ENCODE measurements at regions not wholly inside any gene's neighbourhood (a gene's known extent, or its start where the extent isn't known, plus 50 kb on each side); places are given as distances from the start of the nearest gene placed in this dataset.

GRCh38 chr18:24935008-24935407, 417.0 kb downstream of the ZNF521 start:
- H2AFZ ChIP-seq (ENCODE audit: low read length), result no peak overlapping the region
- H2BK12ac ChIP-seq (ENCODE audit: low read length), result no peak overlapping the region
- no peak overlapping the region for H4K91ac ChIP-seq (ENCODE audit: low read depth, low read length, poor library complexity)
- H2AK5ac ChIP-seq (ENCODE audit: low read depth, low read length), result no peak overlapping the region
- no peak overlapping the region for H2BK5ac ChIP-seq (ENCODE audit: low read length)
- no peaks in the 10 kb centered on the region for H3K79me1 ChIP-seq (ENCODE audit: low read depth, low read length)
- H2BK120ac ChIP-seq (ENCODE audit: low read depth, low read length), result no peak overlapping the region
- no peak overlapping the region for H3K23ac ChIP-seq (ENCODE audit: low read depth, low read length, poor library complexity)
- no peak overlapping the region for H3K4me2 ChIP-seq (ENCODE audit: insufficient read depth, low read length, poor library complexity, severe bottlenecking)
- no peak overlapping the region for H3K4me3 ChIP-seq (ENCODE audit: low read length in 2 of 2)
- peaks cover 2 to 13% of the 10 kb centered on the region in 2 donors for H3K9me3 ChIP-seq (replicated peaks in 1 of 2; ENCODE audit: control insufficient read depth in 2 of 2, insufficient read depth in 1 of 2, low read depth in 1 of 2, low read length in 2 of 2)
- no peak overlapping the region for H2BK15ac ChIP-seq (ENCODE audit: low read length)
- no peak for DNase-seq (ENCODE audit: low spot score)
- no peak overlapping the region for H3K4ac ChIP-seq (ENCODE audit: low read length)
- H3K18ac ChIP-seq (ENCODE audit: low read length), result no peak overlapping the region
- H3K9ac ChIP-seq (ENCODE audit: low read depth, low read length, poor library complexity), result no peak overlapping the region
- H4K8ac ChIP-seq (ENCODE audit: low read depth, low read length), result no peak overlapping the region
- WGBS, 2 donors (ENCODE audit: extremely low coverage in 2 of 2, insufficient read length in 2 of 2, insufficient replicate concordance in 1 of 2), result no CpG with 5 or more reads among the region's 4 CpGs
- no peaks in the 10 kb centered on the region for H3K27me3 ChIP-seq (ENCODE audit: control insufficient read depth in 3 of 3, insufficient read depth in 3 of 3, low read depth in 1 of 3, low read length in 3 of 3)
- no peak overlapping the region for H3K27ac ChIP-seq (replicated peaks; ENCODE audit: low read length)
- H3K4me1 ChIP-seq (ENCODE audit: control insufficient read depth in 2 of 2, insufficient read depth in 1 of 2, low read depth in 1 of 2, low read length in 2 of 2), result peaks cover 5 to 12% of the 10 kb centered on the region in 2 donors
- no peaks in the 10 kb centered on the region for H3K36me3 ChIP-seq (replicated peaks in 1 of 2; ENCODE audit: control insufficient read depth in 2 of 2, insufficient read depth in 2 of 2, low read length in 2 of 2)
- no peak overlapping the region for H3K14ac ChIP-seq (ENCODE audit: low read length)

- H2AFZ ChIP-seq (ENCODE audit: low read length), result no peak overlapping the region
- H3K4me1 ChIP-seq (ENCODE audit: control insufficient read depth in 2 of 2, insufficient read depth in 1 of 2, low read depth in 1 of 2, low read length in 2 of 2), result peaks cover 5 to 7% of the 10 kb centered on the region in 2 donors
- H3K14ac ChIP-seq (ENCODE audit: low read length), result no peak overlapping the region
- H3K79me1 ChIP-seq (ENCODE audit: low read depth, low read length), result no peaks in the 10 kb centered on the region
- H4K8ac ChIP-seq (ENCODE audit: low read depth, low read length), result no peak overlapping the region
- H3K9ac ChIP-seq (ENCODE audit: low read depth, low read length, poor library complexity), result no peak overlapping the region
- no peak overlapping the region for H4K91ac ChIP-seq (ENCODE audit: low read depth, low read length, poor library complexity)
- WGBS, 2 donors (ENCODE audit: extremely low coverage in 2 of 2, insufficient read length in 2 of 2, insufficient replicate concordance in 1 of 2), result no CpG with 5 or more reads among the region's 1 CpG
- no peak overlapping the region for H2BK5ac ChIP-seq (ENCODE audit: low read length)
- no peak overlapping the region for H2AK5ac ChIP-seq (ENCODE audit: low read depth, low read length)
- H2BK15ac ChIP-seq (ENCODE audit: low read length), result no peak overlapping the region
- H3K4me3 ChIP-seq (ENCODE audit: low read length in 2 of 2), result no peak overlapping the region
- DNase-seq (ENCODE audit: low spot score), result no peak
- no peak overlapping the region for H3K23ac ChIP-seq (ENCODE audit: low read depth, low read length, poor library complexity)
- peaks cover 2 to 13% of the 10 kb centered on the region in 2 donors for H3K9me3 ChIP-seq (replicated peaks in 1 of 2; ENCODE audit: control insufficient read depth in 2 of 2, insufficient read depth in 1 of 2, low read depth in 1 of 2, low read length in 2 of 2)
- no peak overlapping the region for H2BK12ac ChIP-seq (ENCODE audit: low read length)
- no peaks in the 10 kb centered on the region for H3K27me3 ChIP-seq (ENCODE audit: control insufficient read depth in 3 of 3, insufficient read depth in 3 of 3, low read depth in 1 of 3, low read length in 3 of 3)
- no peak overlapping the region for H3K27ac ChIP-seq (replicated peaks; ENCODE audit: low read length)
- no peak overlapping the region for H3K18ac ChIP-seq (ENCODE audit: low read length)
- H3K4ac ChIP-seq (ENCODE audit: low read length), result no peak overlapping the region
- no peaks in the 10 kb centered on the region for H3K36me3 ChIP-seq (replicated peaks in 1 of 2; ENCODE audit: control insufficient read depth in 2 of 2, insufficient read depth in 2 of 2, low read length in 2 of 2)
- H2BK120ac ChIP-seq (ENCODE audit: low read depth, low read length), result no peak overlapping the region
- H3K4me2 ChIP-seq (ENCODE audit: insufficient read depth, low read length, poor library complexity, severe bottlenecking), result no peak overlapping the region
These were observed 416.1 kb downstream of the ZNF521 start for GRCh38 chr18:24935896-24936295.

GRCh38 chr18:24936691-24937090, 415.3 kb downstream of the ZNF521 start:
- no peak for DNase-seq (ENCODE audit: low spot score)
- H3K4me3 ChIP-seq (ENCODE audit: low read length in 2 of 2), result no peak overlapping the region

GRCh38 chr18:24937639-24938275, 414.2 kb downstream of the ZNF521 start:
- WGBS, 2 donors (ENCODE audit: extremely low coverage in 2 of 2, insufficient read length in 2 of 2, insufficient replicate concordance in 1 of 2), result no CpG with 5 or more reads among the region's 5 CpGs
- no peak overlapping the region for H4K91ac ChIP-seq (ENCODE audit: low read depth, low read length, poor library complexity)
- no peak overlapping the region for H3K27ac ChIP-seq (replicated peaks; ENCODE audit: low read length)
- no peak overlapping the region for H2BK12ac ChIP-seq (ENCODE audit: low read length)
- H3K14ac ChIP-seq (ENCODE audit: low read length), result no peak overlapping the region
- no peaks in the 10 kb centered on the region for H3K36me3 ChIP-seq (replicated peaks in 1 of 2; ENCODE audit: control insufficient read depth in 2 of 2, insufficient read depth in 2 of 2, low read length in 2 of 2)
- no peak overlapping the region for H2AK5ac ChIP-seq (ENCODE audit: low read depth, low read length)
- H3K4ac ChIP-seq (ENCODE audit: low read length), result no peak overlapping the region
- no peak overlapping the region for H3K18ac ChIP-seq (ENCODE audit: low read length)
- no peak overlapping the region for H2BK5ac ChIP-seq (ENCODE audit: low read length)
- no peaks in the 10 kb centered on the region for H3K27me3 ChIP-seq (ENCODE audit: control insufficient read depth in 3 of 3, insufficient read depth in 3 of 3, low read depth in 1 of 3, low read length in 3 of 3)
- H3K79me1 ChIP-seq (ENCODE audit: low read depth, low read length), result no peaks in the 10 kb centered on the region
- H2AFZ ChIP-seq (ENCODE audit: low read length), result peak overlapping the region; percentile 58
- H2BK15ac ChIP-seq (ENCODE audit: low read length), result no peak overlapping the region
- DNase-seq (ENCODE audit: low spot score), result no peak
- H2BK120ac ChIP-seq (ENCODE audit: low read depth, low read length), result no peak overlapping the region
- H4K8ac ChIP-seq (ENCODE audit: low read depth, low read length), result no peak overlapping the region
- H3K4me2 ChIP-seq (ENCODE audit: insufficient read depth, low read length, poor library complexity, severe bottlenecking), result no peak overlapping the region
- no peak overlapping the region for H3K23ac ChIP-seq (ENCODE audit: low read depth, low read length, poor library complexity)
- no peak overlapping the region for H3K9ac ChIP-seq (ENCODE audit: low read depth, low read length, poor library complexity)
- peaks cover 2 to 4% of the 10 kb centered on the region in 2 donors for H3K4me1 ChIP-seq (ENCODE audit: control insufficient read depth in 2 of 2, insufficient read depth in 1 of 2, low read depth in 1 of 2, low read length in 2 of 2)
- H3K4me3 ChIP-seq (ENCODE audit: low read length in 2 of 2), result no peak overlapping the region
- H3K9me3 ChIP-seq (replicated peaks in 1 of 2; ENCODE audit: control insufficient read depth in 2 of 2, insufficient read depth in 1 of 2, low read depth in 1 of 2, low read length in 2 of 2), result peaks cover 2 to 7% of the 10 kb centered on the region in 2 donors

More at GRCh38 chr18:24936691-24937090, 415.3 kb downstream of the ZNF521 start:
- no peaks in the 10 kb centered on the region for H3K36me3 ChIP-seq (replicated peaks in 1 of 2; ENCODE audit: control insufficient read depth in 2 of 2, insufficient read depth in 2 of 2, low read length in 2 of 2)
- no CpG with 5 or more reads among the region's 3 CpGs for WGBS, 2 donors (ENCODE audit: extremely low coverage in 2 of 2, insufficient read length in 2 of 2, insufficient replicate concordance in 1 of 2)
- H3K9me3 ChIP-seq (replicated peaks in 1 of 2; ENCODE audit: control insufficient read depth in 2 of 2, insufficient read depth in 1 of 2, low read depth in 1 of 2, low read length in 2 of 2), result peaks cover 2 to 13% of the 10 kb centered on the region in 2 donors
- no peak overlapping the region for H2BK15ac ChIP-seq (ENCODE audit: low read length)
- no peak overlapping the region for H4K91ac ChIP-seq (ENCODE audit: low read depth, low read length, poor library complexity)
- no peak overlapping the region for H3K9ac ChIP-seq (ENCODE audit: low read depth, low read length, poor library complexity)
- no peak overlapping the region for H2BK12ac ChIP-seq (ENCODE audit: low read length)
- no peak overlapping the region for H3K18ac ChIP-seq (ENCODE audit: low read length)
- no peak overlapping the region for H2AK5ac ChIP-seq (ENCODE audit: low read depth, low read length)
- H2BK120ac ChIP-seq (ENCODE audit: low read depth, low read length), result no peak overlapping the region
- H3K4me1 ChIP-seq (ENCODE audit: control insufficient read depth in 2 of 2, insufficient read depth in 1 of 2, low read depth in 1 of 2, low read length in 2 of 2), result peaks cover 2 to 4% of the 10 kb centered on the region in 2 donors
- H3K4ac ChIP-seq (ENCODE audit: low read length), result no peak overlapping the region
- no peak overlapping the region for H2BK5ac ChIP-seq (ENCODE audit: low read length)
- no peak overlapping the region for H3K14ac ChIP-seq (ENCODE audit: low read length)
- H3K79me1 ChIP-seq (ENCODE audit: low read depth, low read length), result no peaks in the 10 kb centered on the region
- no peak overlapping the region for H3K23ac ChIP-seq (ENCODE audit: low read depth, low read length, poor library complexity)
- no peak overlapping the region for H4K8ac ChIP-seq (ENCODE audit: low read depth, low read length)
- H2AFZ ChIP-seq (ENCODE audit: low read length), result no peak overlapping the region
- H3K4me2 ChIP-seq (ENCODE audit: insufficient read depth, low read length, poor library complexity, severe bottlenecking), result no peak overlapping the region
- H3K27me3 ChIP-seq (ENCODE audit: control insufficient read depth in 3 of 3, insufficient read depth in 3 of 3, low read depth in 1 of 3, low read length in 3 of 3), result no peaks in the 10 kb centered on the region
- H3K27ac ChIP-seq (replicated peaks; ENCODE audit: low read length), result no peak overlapping the region
